Hematopoietic multipotent progenitor cell treated with erythropoietin and hydrocortisone succinate and interleukin-3 and kit ligand, for 6 days (in vitro differentiated cells): ENCODE measurements at regions not wholly inside any gene's neighbourhood (a gene's known extent, or its start where the extent isn't known, plus 50 kb on each side); places are given as distances from the start of the nearest gene placed in this dataset.

Experiments used
- DNase-seq: peaks from one replicate; pipeline ENCODE4 v3.0.0-alpha.2; 2015

DNA sequence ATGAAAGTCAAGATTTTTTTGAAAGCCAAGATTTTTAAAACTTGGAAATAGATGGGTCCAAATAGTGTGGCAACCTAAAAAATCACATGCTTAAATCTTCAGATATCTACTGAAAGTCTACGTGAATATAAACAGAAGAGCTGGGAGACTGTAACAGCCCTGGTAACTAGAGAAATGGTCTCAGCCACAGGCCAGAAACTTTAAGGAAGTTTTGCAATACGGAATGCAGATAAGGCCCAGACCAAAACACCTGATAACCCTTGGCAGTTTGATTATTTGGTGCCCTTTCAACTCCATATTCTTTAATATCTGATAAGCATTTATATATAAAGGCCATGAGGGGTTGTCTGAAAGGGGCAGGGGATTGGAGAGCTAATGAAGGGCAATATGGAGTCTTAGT lies 537.3 kb upstream of the TGFBR2 start:
- peak; percentile 60 for DNase-seq

DNA sequence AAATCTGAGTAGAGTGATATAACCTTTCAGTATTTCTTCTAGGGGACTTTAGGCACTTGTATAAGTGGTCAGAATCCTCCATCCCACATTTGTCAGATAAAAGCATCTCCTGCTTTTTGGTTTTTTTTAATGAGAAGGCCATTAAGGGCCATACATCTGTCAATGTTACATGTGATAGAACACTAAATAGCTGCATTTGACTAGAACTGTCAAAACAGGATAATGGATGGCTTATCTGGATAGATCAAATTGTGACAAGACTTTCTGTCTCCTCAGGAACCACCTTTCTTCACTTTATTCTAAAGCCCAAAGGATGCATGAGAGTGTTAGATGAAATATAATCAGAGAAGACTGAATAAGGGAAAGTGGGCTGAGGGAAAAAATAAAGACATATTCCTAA lies 533.4 kb upstream of the TGFBR2 start:
- no peak for DNase-seq

DNA sequence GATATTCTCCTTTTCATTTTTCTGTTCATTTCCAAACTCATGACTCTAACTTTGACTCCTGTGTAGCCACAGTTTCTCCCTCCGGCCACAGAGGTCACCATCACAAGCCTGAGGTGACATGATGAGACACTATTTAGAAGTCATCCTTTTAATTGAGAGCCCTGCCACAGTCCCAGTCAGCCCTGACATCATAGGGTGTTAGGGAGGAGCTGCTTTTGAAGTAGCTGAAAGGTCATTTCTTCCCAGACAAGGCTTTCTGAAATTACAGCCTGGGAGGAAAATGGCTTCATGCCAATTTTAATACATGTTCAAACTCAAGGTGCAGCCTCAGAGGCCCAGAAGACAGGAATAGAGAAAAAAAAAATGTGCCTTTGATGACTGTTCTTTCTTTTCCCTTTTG lies 532.8 kb upstream of the TGFBR2 start:
- no peak for DNase-seq

DNA sequence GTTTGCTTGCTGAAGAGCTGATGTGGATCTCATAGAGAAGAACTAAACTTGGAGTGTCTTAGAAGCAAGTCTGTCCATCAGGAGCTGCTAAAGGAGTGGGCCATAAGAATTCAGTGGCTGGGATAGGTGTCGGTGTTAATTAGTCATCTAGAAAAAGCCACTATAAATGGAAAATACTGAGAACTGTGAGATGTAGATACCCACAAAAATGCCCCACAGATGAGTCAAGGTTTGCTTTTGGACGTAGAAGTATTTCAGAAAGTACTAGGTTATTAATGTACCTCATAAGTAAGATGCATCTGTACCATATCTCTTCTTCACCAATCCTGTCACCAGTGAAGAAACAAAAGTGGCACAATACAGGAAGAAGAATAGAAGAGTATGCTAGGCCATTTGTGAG lies 530.9 kb upstream of the TGFBR2 start:
- no peak for DNase-seq

DNA sequence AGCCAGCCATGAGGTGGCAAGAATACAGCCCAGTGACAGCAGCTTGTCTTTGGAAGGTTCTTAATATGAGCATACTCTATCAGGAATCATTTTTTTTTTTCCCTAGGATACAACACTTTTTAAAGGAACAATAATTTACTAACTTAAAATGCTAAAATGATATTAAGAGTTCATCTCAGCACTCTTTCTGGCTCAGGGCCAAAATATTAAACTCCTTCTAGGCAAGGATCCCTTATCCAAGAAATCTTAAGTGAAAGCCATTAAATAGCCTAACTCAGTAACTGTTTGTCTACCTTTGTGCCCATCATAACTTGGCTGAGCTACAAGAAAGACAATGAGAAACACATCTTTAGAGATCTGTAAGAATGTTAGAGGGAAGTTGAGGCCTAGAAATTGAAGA lies 529.5 kb upstream of the TGFBR2 start:
- no peak for DNase-seq

DNA sequence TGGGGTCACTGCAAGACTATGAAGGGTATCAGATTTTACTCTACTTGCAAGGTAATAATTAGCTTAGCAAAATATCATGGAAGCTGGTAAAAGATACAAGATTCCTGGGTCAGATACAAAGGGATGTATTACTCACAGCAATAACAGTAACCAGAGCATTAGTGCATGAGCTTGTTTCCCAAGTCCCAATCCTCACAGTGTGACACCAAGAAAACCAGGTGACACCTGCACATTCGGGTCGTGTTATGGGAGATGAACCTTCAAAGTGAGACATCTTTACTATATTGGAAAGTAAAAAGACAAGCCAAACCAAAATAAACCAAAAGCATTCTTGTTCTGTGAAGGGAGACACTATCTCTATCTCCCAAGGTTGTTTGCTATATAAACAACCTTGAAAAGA lies 528.7 kb upstream of the TGFBR2 start:
- no peak for DNase-seq

DNA sequence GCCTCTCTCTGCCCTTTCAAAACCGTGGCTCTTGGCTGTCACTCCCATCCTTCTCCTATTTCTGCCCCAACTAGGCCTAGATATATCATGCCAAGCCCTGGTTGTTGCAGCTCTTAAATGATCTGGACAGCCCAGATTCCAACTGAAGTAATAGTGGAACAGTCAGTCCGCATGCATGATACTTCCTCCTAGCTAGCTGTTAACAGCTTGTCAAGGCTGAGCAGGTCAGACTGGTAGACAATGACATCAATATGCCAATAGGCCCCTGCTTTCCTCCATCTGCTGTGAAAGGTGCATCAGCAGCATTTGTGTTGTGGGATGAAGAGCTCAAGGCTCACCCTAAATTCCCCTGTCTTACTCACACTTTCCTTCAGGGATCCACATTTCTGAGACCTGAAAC lies 527.7 kb upstream of the TGFBR2 start:
- no peak for DNase-seq

DNA sequence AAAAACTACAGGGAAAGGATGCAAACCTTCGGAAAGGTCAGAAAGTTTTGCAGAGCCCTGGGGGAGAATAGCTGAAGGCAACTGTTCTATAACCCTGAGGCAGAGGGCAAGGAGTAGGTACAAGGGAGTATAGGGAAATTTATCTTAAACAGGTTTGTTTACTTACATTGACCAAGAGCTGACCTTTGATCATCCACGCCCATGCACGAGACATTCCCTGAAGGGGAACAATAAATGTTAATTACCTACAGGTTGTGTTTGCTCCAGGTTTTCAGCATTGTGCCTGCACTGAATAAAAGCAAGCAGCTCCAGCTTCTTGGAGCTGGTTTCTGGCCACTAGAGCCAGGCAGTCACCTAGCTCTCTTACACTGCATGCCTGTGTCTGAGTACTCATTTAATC lies 524.5 kb upstream of the TGFBR2 start:
- DNase-seq: no peak

DNA sequence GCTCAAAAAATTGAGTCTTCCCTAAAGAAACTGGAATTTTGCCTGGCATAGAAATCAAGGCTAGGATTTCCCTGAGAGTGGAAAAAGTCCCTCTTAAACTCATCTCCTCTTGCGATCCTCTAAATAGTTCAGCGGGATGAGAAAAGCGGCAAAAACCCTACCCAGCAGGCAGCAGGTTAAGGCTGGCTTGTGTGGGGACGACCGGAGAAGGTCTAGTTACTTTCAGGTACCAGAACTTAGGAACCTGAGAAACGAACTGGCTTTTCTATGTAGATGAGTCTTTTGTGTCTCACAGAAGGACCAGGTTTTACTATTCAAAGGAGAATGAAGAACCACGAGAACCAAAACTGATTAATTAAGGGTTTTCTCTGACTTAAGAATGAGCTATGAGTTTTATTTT lies 523.7 kb upstream of the TGFBR2 start:
- DNase-seq: no peak

DNA sequence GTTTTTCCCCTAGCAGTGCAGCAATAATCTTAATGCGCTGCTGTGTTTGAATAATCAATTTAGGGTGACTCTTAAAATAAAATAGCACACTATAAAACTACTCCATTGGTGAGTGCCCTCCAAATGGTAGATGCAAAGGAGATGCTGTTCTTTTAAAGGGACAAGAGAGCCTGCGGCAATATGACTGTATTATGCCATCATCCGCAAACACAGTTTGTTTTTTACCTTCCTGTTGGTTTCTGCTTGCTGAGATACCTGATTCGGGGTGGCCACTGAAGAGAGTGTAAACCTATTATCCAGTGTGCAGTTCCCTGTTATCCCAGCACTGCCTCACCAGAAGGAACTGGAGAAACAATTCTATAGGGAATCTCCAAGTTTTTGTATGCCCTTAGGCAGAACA lies 523.1 kb upstream of the TGFBR2 start:
- no peak for DNase-seq

DNA sequence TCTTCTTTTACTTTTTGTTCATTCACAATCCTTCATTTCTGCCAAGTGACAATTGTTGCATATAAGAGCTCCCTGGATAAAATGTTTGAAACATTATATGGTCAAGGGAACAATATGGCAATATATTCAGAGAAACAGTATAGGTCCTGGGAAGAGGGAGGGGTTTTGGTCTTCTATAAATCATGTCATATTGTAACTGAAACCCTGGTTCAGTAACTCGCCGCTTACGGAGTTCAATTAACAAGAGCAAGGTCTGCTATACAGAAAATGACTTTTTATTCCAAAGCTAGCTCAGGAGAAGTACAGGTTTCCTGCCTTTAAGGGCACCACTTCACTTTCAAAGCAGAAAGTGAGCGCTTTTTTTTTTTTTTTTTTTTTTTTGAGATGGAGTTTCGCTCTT lies 522.1 kb upstream of the TGFBR2 start:
- no peak for DNase-seq

DNA sequence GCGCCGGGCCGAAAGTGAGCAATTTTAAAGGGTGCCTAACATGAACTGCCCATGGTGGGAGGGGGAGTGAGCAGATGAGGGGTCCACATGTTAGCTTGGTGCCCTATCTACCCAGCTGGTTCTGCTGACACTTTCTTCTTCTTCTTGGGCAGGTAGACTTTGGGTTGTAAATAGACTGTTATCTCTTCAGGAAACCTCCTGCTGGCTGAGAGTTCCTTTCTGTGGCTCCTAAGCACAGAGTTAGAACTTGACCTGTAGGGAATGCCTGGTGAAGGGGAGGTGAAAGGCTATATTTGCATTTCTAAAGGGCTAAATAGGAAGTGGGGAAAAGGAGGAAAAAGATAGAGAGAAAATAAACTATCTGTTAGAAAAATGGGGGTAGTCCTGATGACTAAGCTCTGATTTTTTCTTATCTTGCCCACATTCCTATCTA lies 521.4 kb upstream of the TGFBR2 start:
- DNase-seq: no peak

DNA sequence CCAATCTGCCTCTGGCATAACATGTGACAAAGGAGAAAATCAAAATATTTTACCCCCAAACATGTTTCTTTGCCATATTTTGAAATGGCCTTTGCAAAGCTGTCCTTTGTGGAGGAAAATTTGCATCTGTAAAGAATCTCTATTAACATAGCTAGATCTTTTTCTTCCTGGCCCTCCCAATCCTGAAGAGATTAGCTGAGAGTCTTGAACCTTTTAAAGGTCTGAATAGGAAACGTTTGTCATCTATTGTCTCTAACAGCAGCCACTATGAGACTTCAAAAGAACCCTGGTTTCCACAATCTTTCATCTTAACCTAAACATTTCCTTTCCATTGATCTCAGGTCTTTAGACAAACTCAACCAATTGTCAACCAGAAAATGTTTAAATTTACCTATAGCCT lies 520.9 kb upstream of the TGFBR2 start:
- DNase-seq: no peak

DNA sequence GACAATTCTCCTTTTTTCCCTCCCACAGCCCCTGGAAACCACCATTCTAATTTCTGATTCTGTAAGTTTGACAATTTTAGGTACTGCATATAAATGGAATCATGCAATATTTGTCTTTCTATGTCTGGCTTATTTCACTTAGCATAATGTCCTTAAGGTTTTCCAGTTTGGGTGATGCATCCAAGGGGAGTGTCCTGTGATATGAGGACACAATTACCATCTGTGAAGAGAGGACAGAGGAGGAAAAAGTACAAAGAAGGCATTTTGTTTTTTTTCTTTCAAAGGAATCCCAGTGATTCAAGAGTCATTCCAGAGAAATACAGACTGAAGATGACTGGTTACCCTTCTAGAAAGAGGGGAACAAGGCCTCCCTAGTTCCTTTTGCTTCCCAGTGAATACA lies 514.7 kb upstream of the TGFBR2 start:
- no peak for DNase-seq

DNA sequence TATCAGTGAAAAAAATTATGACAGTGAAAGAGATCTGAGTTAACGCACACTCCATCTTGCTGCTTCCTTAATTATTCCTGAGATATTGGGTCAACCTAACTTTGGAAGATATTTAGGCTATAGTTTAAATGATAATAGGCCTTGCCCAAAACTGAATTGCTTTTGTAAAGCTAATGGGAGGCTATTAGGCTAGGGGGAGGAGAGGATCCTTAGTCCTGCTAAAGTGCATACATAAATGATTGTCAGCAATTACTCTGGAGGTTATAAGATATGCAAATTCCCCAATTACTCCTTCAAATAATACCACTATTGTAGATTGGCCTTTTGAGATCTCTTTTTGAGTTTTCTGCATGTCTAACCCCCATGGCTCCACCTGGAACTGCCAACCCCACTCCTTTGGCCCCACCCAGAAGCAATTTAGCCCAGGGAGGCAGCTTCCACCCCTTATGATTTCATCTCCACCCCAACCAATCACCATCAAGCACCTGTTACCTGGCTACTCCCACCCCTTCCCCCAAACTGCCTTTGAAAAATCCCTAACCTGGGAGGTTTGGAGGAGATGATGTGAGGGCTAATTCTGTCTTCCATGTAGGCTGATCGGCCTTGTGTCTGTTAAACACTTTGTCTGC lies 509.3 kb upstream of the TGFBR2 start:
- DNase-seq: no peak

DNA sequence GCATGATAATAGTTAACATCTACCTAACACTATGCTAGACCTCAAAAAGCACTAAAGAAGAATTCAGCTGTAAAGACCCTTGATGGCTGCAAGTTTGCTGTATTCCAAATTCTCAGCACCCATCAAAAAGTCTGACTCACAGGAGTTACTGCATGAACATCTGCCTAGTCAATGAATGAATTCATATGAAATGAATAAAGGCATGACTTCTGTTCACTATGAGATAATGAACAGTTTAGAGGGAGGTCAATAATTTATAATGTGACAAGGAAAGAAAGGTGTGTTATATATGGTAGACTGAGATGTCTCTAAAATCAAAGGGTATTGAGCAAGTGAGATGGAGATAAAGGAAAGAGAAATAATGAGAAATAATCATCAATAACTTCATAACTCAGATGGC lies 508.2 kb upstream of the TGFBR2 start:
- no peak for DNase-seq

DNA sequence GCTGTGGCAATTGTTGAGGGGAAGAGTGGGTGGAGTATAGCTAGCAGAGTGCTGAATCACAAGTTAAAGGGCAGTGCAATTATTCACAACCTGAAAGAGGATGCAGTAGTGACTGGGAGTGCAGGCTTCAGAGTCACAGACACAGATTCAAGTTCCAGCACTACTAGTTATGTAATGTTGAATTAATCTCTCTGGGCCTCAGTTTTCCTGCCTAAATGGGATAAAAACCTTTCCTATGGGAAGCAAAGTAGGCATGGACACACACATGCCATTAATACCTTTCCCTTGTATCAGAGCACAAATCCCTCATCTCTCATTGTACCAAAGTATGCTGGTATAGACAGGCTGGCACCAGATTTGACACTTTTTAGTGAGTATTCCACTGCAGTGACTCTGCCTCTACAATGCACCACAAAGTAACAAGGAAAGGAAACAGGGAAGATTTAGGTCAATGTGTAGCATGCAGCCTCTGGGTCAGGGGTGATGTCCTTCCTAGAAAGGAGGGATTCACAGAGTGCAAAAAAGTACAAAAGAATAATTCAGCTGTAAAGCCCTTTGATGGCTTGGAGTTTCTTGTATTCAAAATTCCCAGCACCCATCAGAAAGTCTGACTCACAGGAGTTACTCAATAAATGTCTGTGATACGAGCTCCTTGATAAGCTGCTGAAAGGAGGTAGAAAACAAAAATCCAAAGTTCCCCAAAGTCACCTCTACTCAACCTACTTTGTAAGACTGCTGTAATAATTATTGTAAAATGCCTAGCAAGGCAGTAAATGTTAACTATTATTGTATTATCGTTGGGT lies 507.5 kb upstream of the TGFBR2 start:
- no peak for DNase-seq

DNA sequence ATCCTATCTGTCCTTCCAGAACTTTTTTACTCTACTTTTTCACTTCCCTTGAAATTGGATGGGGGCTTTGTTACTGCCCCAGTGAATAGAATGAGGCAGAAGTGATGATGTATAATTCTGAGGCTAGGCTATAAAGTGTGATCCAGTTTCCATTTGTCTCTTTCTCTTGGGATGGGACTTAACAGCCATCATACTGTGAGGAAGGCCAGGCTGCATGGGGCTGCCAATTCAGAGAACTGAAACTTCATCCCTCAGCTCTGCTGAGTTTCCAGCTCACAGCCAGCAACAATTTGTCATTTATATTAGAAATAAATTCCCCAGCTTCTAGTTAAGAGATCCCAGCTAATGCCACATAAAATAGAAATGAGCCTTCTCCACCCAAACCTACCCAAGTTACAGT lies 504.0 kb upstream of the TGFBR2 start:
- DNase-seq: no peak

DNA sequence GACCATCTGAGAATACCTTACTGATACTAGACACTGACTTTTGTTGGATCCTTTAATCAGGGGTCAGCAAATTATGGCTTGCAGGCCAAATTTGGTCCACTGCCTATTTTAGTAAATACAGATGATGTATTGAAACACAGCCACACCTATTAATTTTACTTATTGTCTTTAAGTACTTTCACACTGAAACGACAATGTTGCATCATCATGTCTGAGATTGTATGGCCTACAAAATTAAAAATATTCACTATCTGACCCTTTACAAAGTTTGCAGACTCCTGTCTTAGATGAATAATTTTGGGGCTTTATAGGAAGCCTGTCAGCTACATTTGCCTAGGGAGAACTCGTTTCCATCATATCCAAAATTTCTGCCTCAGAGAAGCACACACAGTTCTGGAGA lies 503.2 kb upstream of the TGFBR2 start:
- DNase-seq: no peak

DNA sequence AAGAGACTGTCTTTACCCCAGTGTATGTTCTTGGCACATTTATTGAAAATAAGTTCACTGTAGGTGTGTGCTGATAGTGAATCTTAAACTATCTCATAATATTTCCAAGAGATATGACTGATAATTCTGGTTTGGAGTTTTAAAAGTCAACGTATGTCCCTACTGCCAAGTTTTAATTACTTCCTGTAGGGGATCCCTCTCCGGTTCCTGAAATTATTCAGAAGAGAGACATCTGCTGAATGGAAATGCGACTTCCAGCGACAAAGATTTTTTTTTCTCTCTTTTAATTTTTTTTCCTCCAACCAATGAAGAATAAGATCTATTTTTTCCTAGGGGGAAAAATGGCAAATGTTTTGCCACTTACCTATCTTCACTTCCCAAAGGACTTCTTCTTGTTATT lies 498.9 kb upstream of the TGFBR2 start:
- no peak for DNase-seq

DNA sequence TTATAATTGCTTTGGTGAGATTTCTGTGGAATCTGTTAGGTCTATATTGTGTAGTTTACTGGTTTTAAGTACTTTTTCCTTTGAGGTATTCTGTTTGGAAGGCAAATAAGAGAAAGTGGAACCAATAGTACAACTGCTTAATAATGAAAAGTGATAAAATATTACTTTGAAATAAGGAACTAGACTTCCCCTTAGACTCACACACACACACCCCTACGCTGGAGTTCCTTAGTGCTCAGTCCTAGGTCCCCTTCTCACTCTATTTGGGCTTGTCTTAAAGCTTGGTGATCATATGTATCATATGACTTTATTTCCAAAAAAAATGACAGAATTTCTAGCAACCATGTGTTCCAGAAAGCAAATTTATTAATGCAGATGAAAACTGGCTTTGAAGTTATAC lies 494.0 kb upstream of the TGFBR2 start:
- peak; percentile 4 for DNase-seq

DNA sequence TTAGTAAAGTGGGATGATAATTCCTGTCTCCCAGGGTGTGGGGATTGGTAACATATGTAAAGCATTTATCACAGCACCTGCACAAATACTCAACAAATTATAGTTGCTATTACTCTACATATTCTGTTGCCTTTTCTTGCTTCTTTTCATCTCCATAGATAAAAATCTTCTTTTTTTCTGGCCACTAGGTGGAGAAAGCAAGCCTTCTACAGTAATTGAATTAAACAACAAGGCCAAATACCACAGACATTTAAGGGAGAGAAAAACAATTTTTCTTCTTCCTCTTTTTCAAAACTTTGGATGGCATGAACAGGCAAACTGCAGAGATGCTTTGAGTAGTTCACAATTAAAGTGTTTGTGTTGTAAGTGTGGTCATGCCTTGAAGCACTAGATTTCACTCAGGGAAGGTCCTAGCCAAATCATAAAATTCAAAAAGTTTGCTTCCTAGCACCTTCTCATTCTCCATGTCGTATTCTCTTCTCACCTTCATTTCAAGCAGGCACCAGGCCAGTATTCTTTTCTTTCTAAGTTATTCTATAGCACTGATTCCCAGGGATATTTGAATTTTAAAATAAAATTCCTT lies 493.4 kb upstream of the TGFBR2 start:
- peak; percentile 76 for DNase-seq

DNA sequence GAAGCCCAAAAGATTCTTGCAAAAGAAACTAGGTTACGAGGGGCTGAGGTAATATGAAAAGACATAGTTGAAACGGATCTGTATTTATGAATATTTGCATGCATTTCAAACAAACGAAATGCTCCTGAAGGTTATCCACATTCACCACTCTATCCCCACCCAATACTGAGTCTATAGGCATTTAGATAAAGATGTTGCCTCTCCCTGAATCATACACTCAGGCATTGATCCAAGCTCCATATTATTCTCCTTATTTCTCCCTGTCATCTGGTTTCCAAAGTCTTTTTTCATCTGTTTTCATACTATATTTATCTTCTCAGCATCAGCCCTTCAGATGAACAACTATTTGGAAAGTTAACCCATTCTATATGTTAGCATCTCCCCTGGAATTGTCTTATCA lies 492.5 kb upstream of the TGFBR2 start:
- no peak for DNase-seq

DNA sequence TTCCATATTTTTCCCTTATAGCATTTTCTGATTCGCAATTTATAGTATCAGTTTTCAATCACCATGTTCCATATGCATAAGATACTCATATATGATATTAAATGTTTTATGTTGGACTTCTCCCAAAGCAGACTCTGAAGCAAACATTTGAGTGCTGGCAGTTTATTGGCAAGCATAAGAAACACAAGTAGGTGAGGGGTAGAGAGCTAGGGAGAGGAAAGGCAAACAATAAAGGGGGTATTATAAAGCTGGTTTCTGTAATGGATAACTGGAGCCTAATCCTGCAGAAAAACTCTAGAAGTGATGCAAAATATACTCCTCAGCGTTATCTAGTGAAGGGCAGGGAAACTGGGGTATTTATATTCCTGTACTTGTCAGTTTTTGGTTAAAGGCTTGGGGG lies 491.5 kb upstream of the TGFBR2 start:
- DNase-seq: no peak

DNA sequence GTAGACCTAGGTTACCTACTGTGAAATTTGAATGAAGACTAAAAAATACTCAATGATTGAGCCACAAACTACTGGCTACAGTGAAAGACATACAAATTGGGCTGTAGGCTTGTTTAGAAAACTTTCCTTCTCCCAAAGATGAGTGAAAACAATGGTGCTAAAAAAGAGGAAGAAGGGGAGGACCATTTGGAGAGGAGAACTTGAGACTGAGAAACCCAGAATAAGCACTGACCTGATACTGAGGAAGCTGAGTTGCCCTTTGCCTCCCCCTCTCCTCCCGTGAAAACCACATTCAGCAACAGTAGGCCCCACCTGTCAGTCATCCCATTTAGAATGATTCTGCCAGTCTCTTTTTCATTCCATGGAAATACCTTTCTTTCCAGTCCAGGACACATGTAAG lies 484.0 kb upstream of the TGFBR2 start:
- no peak for DNase-seq
